ENCODE measurements at regions not wholly inside any gene's neighbourhood (a gene's known extent, or its start where the extent isn't known, plus 50 kb on each side); places are given as distances from the start of the nearest gene placed in this dataset.
"Not testable (repeated sequence)": the region's sequence is repeated elsewhere in the genome, so short reads cannot be mapped to it uniquely, and the experiment has no call there.

GRCh38 chr7:113292105-113292504, 173.8 kb upstream of the SMIM30 start:
- no peak for ATAC-seq

GRCh38 chr7:113291058-113291457, 172.7 kb upstream of the SMIM30 start:
- ATAC-seq = no peak

GRCh38 chr7:113289140-113289740, 170.9 kb upstream of the SMIM30 start:
- no peak for ATAC-seq

GRCh38 chr7:113285411-113285810, 167.1 kb upstream of the SMIM30 start:
- no peak for ATAC-seq

GRCh38 chr7:113283861-113284260, 165.5 kb upstream of the SMIM30 start:
- ATAC-seq = no peak

- ATAC-seq = no peak
Measured at GRCh38 chr7:113282875-113283274, 164.5 kb upstream of the SMIM30 start.

GRCh38 chr7:113281223-113281622, 162.9 kb upstream of the SMIM30 start:
- ATAC-seq = no peak

- no peak for ATAC-seq
Measured at GRCh38 chr7:113279256-113279655, 160.9 kb upstream of the SMIM30 start.

- no peak for ATAC-seq
Measured at GRCh38 chr7:113270790-113271189, 152.4 kb upstream of the SMIM30 start.

GRCh38 chr7:113269592-113269991, 151.2 kb upstream of the SMIM30 start:
- ATAC-seq = not testable (repeated sequence)

- ATAC-seq = no peak
Measured at GRCh38 chr7:113268757-113269156, 150.4 kb upstream of the SMIM30 start.

GRCh38 chr7:113267885-113268284, 149.5 kb upstream of the SMIM30 start:
- ATAC-seq = no peak

- no peak for ATAC-seq
Measured at GRCh38 chr7:113267271-113267670, 148.9 kb upstream of the SMIM30 start.

- no peak for ATAC-seq
Measured at GRCh38 chr7:113263749-113264148, 145.4 kb upstream of the SMIM30 start.

- ATAC-seq = not testable (repeated sequence)
Measured at GRCh38 chr7:113263215-113263742, 144.9 kb upstream of the SMIM30 start.

- ATAC-seq = no peak
Measured at GRCh38 chr7:113256883-113257531, 138.7 kb upstream of the SMIM30 start.

- no peak for ATAC-seq
Measured at GRCh38 chr7:113247198-113247597, 128.8 kb upstream of the SMIM30 start.

- ATAC-seq = no peak
Measured at GRCh38 chr7:113246738-113247137, 128.4 kb upstream of the SMIM30 start.

- ATAC-seq = no peak
Measured at GRCh38 chr7:113232885-113233284, 114.5 kb upstream of the SMIM30 start.

- no peak for ATAC-seq
Measured at GRCh38 chr7:113230691-113231090, 112.3 kb upstream of the SMIM30 start.

GRCh38 chr7:113217314-113217713, 99.0 kb upstream of the SMIM30 start:
- ATAC-seq = no peak

- ATAC-seq = no peak
Measured at GRCh38 chr7:113216038-113216437, 97.7 kb upstream of the SMIM30 start.

- ATAC-seq = no peak
Measured at GRCh38 chr7:113209449-113210203, 91.3 kb upstream of the SMIM30 start.

GRCh38 chr7:113207931-113208330, 89.6 kb upstream of the SMIM30 start:
- ATAC-seq = no peak
